ENCODE measurements at regions not wholly inside any gene's neighbourhood (a gene's known extent, or its start where the extent isn't known, plus 50 kb on each side); places are given as distances from the start of the nearest gene placed in this dataset.
"Not testable (repeated sequence)": the region's sequence is repeated elsewhere in the genome, so short reads cannot be mapped to it uniquely, and the experiment has no call there.

DNA sequence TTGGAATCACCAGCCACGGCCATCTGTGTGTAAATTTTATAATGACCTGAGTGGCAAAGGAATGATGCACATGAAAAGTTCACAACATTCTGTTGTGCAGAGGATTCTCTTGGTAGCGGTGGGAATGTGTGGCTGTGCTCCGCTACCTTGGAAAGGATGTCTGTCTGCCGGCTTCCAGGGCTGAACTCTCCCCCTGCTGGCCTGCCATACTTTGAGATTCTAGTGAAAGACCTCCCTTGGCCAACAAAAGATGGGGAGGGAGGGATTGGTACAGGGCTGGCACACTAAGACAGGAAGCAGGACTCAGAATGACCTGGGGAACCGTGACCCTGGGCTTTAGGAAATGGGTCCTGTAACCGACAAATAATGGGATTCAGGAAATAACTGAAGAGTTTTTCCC is 194.5 kb upstream of the PLD5 start:
- no peak for DNase-seq

GRCh38 chr1:242712248-242712647 is 187.8 kb upstream of the PLD5 start:
- no peak for DNase-seq

GRCh38 chr1:242710847-242711246 is 186.3 kb upstream of the PLD5 start:
- no peak for DNase-seq

GRCh38 chr1:242710286-242710685 is 185.8 kb upstream of the PLD5 start:
- DNase-seq: no peak

DNA sequence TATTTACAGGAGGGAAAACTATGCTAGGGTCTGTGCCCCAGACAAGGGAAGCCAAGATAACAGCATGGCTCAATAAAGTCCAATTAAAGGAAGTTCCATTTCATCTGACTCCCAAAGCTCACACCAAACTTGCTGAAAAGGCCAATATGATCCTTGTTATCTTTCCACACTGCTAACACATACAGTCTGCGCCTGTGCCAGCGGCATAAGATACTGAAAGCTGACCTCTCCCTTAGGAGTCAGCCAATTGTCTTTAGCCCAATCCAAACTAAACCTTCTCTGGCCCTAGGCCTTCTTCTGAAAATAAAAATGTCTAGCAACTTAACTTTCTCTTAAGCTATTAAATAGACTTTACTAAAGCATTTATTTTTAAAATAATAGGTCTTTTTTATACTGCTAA is 179.0 kb upstream of the PLD5 start:
- DNase-seq: no peak

DNA sequence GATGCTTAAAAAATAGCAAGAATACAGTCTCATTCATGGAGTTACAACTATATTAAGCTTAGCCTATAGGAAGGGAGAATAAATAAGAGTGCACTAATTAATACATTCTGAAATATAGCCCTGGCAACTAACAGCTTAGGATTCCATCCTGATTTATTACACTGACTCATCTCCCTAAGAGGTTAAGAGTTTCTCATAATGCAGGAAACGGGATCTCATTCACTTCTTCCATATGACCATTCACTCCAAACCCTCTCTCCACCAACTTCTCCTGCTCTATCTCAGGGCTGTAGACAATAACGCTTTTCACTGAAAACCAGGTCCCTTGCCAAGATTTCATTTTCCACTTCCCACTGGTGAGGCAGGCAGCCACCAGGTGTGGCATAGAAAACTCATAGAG is 168.5 kb upstream of the PLD5 start:
- DNase-seq: no peak

- no peak for DNase-seq
Observed at GRCh38 chr1:242691610-242691945, 167.1 kb upstream of the PLD5 start.

DNA sequence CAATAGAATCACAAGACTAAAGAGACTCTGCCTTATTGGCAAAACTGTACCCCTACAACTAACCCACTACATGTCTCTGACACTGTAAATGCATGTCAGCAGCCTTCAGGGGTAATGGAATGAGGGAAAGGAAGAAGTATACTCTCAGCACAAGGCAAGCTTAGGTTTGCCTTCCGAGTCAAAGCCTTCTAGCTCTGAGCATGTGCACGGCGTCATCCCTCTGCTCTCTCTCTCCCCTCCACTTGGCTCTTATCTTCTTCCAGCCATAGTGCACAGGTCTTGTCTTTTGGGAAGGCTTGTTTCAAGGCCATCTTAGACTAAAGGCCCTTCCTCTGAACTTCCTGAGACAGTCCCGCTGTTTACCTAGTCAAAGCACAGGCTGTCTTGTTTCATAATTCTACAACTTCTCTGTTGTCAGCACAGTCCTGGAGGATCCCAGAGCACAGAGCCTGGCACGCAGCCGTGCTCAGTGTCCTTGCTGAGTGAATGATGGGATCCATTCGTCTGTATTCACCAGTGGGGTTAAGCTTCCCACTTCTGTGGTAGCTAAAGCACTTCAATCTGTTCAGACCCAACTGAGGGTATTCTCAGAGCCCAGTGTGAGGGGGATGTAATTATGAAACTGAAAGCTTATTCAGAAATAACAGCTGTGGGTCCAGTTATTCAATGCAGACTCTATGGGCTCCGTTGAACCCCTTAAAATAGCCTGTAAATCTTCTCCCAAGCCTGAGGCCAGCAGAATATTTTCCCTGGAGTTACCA is 166.5 kb upstream of the PLD5 start:
- DNase-seq: no peak

DNA sequence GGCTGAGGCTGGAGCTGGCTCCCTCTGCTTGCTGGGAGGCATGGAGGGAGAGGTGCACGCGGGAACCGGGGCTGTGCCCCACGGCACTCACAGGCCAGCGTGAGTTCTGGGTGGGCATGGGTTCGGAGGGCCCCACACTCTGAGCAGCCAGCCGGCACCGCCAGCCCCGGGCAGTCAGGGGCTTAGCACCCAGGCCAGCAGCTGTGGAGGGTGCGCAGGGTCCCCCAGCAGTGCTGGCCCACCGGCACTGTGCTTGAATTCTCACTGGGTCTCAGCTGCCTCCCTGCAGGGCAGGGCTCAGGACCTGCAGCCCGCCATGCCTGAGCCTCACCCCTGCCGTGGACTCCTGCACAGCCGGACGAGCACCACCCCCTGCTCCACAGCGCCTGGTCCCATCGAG is 164.9 kb upstream of the PLD5 start:
- DNase-seq: no peak

DNA sequence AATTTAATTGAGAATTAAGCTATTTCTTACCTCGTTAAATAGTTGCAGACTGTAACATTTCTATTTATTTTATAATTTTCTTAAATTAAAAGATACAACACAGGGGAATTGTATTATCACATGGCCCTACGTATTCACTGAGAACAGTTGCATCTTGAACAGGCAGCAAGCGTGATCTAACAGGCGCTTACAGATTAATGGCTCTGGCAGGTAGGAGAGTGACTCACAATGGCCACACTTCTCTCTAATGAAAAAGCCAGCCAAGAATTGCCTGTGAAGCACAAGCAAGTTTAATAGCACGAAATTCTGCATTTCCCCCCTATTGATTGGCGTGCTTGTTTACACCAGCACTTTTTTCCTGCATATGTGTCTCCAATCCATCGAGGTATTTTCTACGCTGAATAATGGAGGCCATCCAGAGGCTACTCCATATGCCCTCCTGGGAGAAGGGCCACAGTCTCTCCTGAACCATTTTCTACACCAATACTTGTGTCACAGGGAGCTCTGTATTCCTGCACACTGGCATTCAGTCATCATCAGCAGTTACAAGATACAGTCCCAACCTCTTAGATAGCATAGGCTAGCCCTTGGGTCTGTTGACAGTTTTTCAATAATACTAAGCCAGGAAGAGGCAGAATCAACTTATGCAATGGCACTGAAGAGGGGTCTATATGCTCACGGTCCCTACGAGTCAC is 150.6 kb upstream of the PLD5 start:
- no peak for DNase-seq

- no peak for DNase-seq
Observed at GRCh38 chr1:242673652-242674051, 149.2 kb upstream of the PLD5 start.

GRCh38 chr1:242673165-242673564 is 148.7 kb upstream of the PLD5 start:
- not testable (repeated sequence) for DNase-seq

DNA sequence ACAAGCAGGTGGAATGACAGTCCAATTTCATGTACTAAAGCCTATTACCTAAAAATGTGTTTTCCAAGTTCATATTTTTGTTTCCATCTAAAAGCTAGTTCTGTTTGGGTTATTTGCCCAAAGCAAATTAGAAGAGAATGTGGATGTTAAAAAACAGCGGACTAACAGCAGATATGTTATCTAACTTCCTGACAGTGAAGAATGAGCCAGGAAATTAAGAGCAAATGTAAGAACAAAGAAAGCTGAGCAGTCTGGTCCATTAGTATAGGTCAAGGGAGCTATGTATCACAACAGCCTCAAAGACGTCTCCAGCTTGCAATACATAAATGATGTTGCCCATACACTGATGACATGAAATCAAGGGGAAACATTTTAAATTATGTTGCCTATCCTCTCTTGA is 145.5 kb upstream of the PLD5 start:
- no peak for DNase-seq

DNA sequence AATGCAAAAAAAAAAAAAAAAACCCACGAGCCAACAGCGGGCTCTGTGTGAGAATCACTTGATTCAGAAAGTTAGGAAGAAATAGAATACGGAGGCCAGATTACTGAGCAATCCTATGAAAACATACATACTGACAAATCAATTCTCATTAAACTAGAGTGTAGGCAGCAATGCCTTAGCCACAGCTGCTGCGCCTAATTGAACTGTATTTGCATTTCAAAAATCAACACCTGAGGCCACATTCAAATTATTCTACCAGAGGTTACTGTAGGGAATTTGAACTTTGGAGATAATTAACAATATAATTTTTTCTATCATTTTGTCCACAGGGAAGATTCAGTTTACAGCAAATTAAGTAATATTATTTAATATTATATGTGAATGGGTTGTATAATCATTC is 138.4 kb upstream of the PLD5 start:
- DNase-seq: no peak

DNA sequence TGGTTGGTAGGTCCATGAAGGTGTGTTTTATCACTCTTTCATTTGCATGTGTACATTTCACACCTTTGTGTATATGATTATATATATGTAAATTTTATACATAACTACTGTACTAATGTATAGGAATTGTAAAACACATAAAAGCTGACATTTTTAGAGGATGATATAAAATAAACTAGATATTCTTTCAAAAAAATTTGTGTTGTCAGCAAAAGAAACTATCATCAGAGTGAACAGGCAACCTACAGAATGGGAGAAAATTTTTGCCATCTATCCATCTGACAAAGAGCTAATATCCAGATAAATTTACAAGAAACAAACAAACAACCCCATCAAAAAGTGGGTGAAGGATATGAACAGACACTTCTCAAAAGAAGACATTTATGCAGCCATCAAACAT is 129.3 kb upstream of the PLD5 start:
- DNase-seq: not testable (repeated sequence)

DNA sequence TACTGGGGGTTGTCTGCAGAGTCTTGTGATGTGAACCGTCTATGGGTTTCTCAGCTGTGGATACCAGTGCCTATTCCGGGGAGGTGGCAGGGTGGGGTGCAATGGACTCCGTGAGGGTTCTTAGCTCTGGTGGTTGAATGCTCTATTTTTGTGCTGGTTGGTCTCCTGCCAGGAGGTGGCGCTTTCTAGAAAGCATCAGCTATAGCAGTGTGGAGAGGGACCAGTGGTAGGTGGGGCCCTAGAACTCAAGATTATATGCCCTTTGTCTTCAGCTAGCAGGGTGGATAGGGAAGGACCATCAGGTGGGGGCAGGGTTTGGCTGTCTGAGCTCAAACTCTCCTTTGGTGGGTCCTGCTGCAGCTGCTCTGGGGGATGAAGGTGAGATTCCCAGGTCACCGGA is 127.3 kb upstream of the PLD5 start:
- DNase-seq: no peak

DNA sequence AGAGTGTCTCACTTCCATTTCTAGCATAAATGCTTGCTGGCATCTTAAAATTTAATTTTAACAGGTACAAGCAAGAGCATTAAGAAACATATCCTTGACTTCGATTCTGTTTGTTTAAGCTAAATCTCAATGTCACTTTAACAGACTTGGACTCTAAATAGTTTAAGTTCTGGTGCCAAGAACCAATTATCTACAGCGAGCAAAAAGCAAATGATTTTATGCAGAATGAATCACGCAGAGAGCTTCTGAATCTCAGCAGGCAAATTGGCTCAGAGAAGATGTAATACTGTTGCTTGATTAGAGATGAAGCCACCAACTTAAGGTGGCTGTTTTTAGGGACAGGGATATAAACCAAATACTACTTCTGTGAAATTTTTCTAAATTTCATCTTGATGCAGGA is 117.0 kb upstream of the PLD5 start:
- DNase-seq: no peak

GRCh38 chr1:242639104-242639503 is 114.6 kb upstream of the PLD5 start:
- no peak for DNase-seq

- DNase-seq: no peak
Observed at GRCh38 chr1:242634732-242635131, 110.2 kb upstream of the PLD5 start.

DNA sequence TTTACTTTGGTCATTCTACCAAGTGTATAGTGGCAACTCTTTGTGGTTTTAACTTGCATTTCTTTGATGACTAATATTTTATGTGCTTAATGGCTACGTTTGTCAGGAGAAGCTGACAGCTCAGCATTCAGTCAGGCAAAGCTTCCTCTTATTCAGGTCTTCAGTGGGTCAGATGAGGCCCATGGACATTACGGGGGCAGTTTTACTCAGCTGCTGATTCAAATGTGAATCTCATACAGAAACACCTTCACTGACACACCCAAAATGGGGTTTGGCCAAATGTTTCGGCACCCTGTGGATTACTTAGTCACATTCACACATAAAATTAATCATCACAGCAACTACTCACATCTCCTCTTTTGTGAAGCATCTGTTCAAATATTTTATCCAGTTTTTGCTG is 104.9 kb upstream of the PLD5 start:
- no peak for DNase-seq

DNA sequence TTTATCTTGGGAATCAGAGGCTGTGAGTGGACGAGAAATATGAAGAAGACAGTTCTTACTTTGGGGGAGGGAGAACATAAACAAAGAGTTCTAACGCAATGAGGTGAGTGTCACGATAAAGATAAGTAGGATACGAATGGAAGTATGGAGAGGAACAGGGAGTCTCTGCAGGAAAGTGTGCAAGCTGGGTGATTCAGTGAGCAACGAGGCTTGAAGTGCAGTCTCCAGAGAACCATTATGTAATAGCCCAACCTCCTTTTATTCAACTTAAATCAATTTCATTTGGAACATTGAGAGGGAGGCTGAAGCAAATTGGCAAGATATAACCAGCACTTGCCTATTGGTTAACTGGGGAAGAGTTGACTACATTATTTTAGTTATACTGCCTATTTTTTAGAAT is 99.3 kb upstream of the PLD5 start:
- DNase-seq: no peak

GRCh38 chr1:242623119-242623518 is 98.6 kb upstream of the PLD5 start:
- no peak for DNase-seq

DNA sequence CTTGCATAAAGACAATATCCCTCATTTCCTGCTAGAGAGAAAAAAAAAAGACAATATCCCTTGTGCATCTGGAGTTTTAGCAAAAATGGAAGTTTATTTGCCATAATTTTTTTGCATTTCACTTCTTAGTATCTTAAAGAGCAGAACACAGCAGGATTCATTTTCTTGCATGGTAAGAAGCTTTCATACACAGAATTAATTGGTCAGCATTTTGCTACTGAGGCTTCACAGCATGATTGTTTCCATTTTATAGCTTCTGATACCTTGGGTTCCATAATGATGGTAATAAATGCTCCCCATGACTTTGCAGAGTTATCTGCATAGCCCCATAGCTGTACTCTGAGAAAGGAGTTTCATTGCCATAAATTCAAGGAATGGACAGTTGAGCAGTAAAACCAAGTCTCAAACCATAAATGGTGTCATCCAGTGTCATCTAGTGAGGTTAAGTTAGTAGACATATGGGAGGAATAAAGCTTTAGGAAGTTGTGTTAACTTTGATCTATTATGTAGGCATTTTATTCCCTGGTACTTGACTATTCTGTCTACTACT is 88.8 kb upstream of the PLD5 start:
- no peak for DNase-seq

GRCh38 chr1:242610209-242610608 is 85.7 kb upstream of the PLD5 start:
- DNase-seq: no peak

DNA sequence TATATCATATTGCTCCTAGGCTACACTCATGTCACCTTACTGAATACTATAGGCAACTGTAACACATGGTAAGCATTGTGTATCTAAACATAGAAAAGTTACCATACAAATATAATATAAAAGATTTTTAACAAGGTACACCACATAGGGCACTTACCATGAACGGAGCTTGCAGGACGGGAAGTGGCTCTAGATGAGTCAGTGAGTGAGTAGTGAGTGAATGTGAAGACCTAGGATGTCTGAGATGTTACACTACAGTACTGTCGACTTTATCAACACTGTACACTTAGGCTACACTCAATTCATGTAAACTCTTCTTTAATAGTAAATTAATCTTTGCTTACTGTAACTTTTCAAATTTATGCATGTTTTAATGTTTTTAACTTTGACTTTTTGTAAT is 81.0 kb upstream of the PLD5 start:
- no peak for DNase-seq

Measured in CD4-positive, alpha-beta T cell treated with Interleukin-17A for 1 hour (primary cell).